HG02759 (cell line): ENCODE measurements at regions not wholly inside any gene's neighbourhood (a gene's known extent, or its start where the extent isn't known, plus 50 kb on each side); places are given as distances from the start of the nearest gene placed in this dataset.

Experiments
- ATAC-seq: cut with Tn5 transposase; IDR thresholded peaks from one replicate; pipeline ENCODE4 v1.9.1; 2021; ENCODE audit warnings: mild to moderate bottlenecking, moderate library complexity; ENCODE audit not compliant: unreplicated experiment

GRCh38 chr20:61193164-61193563 is 58.9 kb upstream of the CDH4 start:
- no peak for ATAC-seq
